HG02763 (cell line): ENCODE measurements at regions not wholly inside any gene's neighbourhood (a gene's known extent, or its start where the extent isn't known, plus 50 kb on each side); places are given as distances from the start of the nearest gene placed in this dataset.

Source experiments
- ATAC-seq: cut with Tn5 transposase; IDR thresholded peaks from one replicate; pipeline ENCODE4 v1.9.1; 2021; ENCODE audit warnings: mild to moderate bottlenecking, moderate library complexity; ENCODE audit not compliant: unreplicated experiment

GRCh38 chr14:83463500-83464098 is 1929.9 kb upstream of the SEL1L start:
- no peak for ATAC-seq

- ATAC-seq: no peak
Observed at GRCh38 chr14:83467811-83468210, 1934.2 kb upstream of the SEL1L start.

GRCh38 chr14:83470466-83470865 is 1936.8 kb upstream of the SEL1L start:
- no peak for ATAC-seq

- ATAC-seq: no peak
Observed at GRCh38 chr14:83470959-83471695, 1937.5 kb upstream of the SEL1L start.

- ATAC-seq: no peak
Observed at GRCh38 chr14:83473416-83474235, 1940.0 kb upstream of the SEL1L start.

GRCh38 chr14:83478741-83479140 is 1945.1 kb upstream of the SEL1L start:
- ATAC-seq: no peak

GRCh38 chr14:83483063-83483462 is 1949.4 kb upstream of the SEL1L start:
- no peak for ATAC-seq

- no peak for ATAC-seq
Observed at GRCh38 chr14:83485591-83485990, 1951.9 kb upstream of the SEL1L start.

- no peak for ATAC-seq
Observed at GRCh38 chr14:83491091-83491490, 1957.4 kb upstream of the SEL1L start.

GRCh38 chr14:83520837-83521236 is 1987.2 kb upstream of the SEL1L start:
- ATAC-seq: no peak

- ATAC-seq: no peak
Observed at GRCh38 chr14:83529531-83529930, 1995.9 kb upstream of the SEL1L start.

GRCh38 chr14:83533734-83534133 is 1996.2 kb upstream of the FLRT2 start:
- no peak for ATAC-seq

- no peak for ATAC-seq
Observed at GRCh38 chr14:83534995-83535394, 1994.9 kb upstream of the FLRT2 start.

GRCh38 chr14:83535444-83535843 is 1994.5 kb upstream of the FLRT2 start:
- no peak for ATAC-seq

- ATAC-seq: no peak
Observed at GRCh38 chr14:83541147-83541546, 1988.8 kb upstream of the FLRT2 start.

GRCh38 chr14:83548061-83548839 is 1981.7 kb upstream of the FLRT2 start:
- ATAC-seq: no peak

GRCh38 chr14:83556065-83556464 is 1973.9 kb upstream of the FLRT2 start:
- ATAC-seq: no peak

- ATAC-seq: no peak
Observed at GRCh38 chr14:83556746-83557453, 1973.0 kb upstream of the FLRT2 start.

- no peak for ATAC-seq
Observed at GRCh38 chr14:83558946-83559345, 1971.0 kb upstream of the FLRT2 start.

- ATAC-seq: no peak
Observed at GRCh38 chr14:83559721-83560120, 1970.2 kb upstream of the FLRT2 start.
